HG02763 (cell line): ENCODE measurements at regions not wholly inside any gene's neighbourhood (a gene's known extent, or its start where the extent isn't known, plus 50 kb on each side); places are given as distances from the start of the nearest gene placed in this dataset.

ENCODE experiments used
- ATAC-seq: cut with Tn5 transposase; IDR thresholded peaks from one replicate; pipeline ENCODE4 v1.9.1; 2021; ENCODE audit warnings: mild to moderate bottlenecking, moderate library complexity; ENCODE audit not compliant: unreplicated experiment

DNA sequence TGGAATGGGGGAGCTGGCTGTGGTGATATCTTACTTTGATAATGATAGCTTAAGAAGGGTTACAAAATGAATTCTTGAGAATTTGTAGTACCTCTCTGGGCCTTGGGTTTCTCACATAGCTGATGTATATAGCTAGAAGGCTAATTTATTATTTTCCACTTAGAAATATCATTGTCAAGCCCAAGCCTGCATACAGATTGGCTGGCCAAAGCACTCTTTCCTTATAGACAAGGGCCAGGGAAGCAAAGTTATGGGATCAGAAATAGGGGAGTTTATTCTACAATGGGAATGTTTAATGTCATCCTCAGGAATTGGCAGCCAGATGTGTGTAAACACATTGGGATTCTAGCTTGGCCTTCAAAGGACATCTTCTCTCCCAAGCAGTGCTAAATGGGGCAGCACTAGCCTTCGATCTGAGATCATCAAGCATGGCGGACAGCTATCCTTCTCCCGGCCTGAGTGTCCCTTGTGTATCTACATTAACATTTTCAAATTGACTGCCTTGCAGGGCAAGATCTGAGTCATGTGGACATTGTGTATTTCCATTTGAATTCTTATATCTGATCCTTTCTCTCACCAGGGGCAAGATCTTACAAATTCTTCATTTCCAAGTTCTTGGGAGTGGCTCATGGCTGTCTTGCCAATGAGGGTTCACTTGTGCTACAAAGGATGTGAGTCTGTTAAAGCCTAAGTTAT, 457.2 kb downstream of the ARHGEF28 start:
- ATAC-seq: no peak

DNA sequence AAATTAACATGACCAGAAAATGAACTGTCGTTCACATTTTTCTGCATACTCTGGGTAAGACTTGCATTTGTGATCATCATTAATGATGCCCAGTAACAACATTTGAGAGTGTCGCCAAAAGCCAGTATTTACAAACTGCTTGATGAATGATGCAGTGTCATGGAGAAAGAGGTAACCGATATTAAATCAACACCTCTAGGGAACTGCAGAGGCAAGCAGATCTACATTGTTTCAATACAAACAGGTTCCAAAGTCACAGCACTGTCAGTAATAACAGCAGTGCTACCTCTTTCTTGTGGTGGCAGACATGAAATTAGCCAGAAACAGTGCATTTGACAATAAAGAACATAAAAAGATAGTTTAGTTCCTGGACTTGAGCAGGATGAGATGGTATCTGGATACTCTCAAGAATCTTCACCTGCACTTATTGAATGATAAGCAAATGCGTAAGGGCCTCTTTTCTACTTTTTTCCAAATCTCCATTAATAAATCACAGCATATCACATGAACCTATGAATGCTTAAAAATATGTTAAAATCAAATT, 456.6 kb downstream of the ARHGEF28 start:
- ATAC-seq: no peak

DNA sequence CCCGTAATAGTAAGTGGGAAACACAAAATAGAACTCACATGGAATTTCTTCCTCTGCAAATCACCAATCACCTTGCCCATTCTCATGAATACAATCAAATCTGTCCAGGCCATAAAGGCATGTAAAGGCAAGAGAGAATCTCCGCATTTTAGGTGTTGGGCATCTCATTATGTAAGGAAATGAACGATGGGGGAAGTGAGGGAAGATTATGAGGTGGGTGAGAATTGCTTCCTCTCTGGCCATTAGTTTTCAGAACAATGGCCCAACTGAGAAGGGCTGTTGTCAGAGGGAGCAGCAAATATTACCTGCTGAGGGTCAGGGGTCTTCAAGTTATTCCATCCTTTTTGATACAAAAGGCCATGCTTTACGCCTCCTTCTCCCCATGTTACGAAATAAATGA, 455.1 kb downstream of the ARHGEF28 start:
- ATAC-seq: no peak

- ATAC-seq: no peak
Observed at GRCh38 chr5:74079971-74080556, 454.1 kb downstream of the ARHGEF28 start.

- no peak for ATAC-seq
Observed at GRCh38 chr5:74075501-74076484, 449.8 kb downstream of the ARHGEF28 start.

DNA sequence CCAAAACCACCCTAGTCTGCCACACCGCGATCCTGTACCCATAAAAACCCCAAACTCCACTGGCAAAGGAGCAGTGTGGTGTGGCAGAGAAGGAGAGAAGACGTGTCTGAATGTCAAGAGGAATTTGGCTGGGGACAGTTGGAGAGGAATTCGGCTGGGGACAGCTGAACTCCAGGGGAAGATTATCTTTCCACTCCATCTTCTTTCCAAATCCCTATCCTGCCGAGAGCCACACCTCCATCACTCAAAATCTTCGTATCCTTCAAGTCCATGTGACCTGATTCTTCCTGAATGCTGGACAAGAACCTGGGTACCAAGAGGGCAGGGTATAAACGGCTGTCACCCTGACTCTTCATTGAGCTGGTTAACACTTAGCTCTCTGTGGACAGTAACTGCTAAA, 448.1 kb downstream of the ARHGEF28 start:
- ATAC-seq: no peak

DNA sequence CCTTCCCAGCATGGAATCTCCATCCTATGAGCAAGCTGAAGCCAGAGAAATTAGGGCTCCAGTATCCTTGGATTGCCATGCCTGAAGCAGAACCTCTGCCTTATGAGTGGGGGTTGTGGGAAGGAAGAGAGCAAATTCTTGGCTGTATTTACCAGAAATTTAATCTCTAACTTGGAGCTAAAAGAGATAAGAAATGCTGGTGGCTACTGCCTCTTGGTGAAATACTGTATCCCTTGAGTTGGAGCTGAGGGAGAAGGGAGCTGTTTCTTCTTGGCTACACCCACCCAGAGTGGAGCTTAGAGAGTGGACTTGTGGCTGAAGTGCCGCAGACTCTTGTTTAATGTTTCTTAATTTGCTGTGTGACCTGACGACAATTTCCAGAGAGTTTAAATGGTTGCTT, 447.3 kb downstream of the ARHGEF28 start:
- no peak for ATAC-seq

DNA sequence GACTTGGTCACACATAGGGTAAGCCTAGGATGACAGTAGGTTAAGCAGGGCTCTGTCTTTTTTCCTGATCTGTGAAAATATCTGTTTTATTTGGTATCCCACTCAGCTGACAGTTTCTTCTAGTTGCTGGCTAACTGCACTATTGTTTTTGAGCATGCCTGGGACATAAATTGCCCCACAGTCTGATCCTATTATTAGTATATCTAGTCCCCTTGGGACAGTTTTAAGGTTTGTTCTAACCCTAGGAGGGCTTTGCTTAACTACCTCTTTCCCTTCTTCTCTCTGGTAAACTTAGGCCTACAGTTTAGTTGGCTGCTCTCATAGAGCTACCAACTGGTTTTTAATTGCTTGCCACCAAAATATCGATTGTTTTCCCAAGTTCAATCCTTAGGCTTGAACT, 446.6 kb downstream of the ARHGEF28 start:
- no peak for ATAC-seq

DNA sequence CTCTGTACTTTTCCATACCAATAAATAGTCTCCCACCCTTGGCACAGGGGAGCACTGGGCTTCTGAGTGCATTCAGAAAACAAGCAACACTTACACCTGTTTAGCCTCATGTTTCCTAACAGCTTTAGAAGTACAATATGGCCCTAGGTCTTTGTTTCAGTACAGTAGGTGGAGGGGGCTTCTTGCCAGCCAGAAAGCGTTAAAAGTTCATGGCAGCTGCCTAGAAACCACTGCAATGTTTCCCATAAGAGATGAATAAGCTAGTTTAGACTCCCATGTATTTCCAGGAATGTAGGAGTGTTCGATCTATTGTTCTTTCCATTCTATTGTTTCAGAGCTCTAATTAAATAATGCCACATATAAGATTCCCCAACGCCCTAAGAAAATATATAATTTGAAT, 444.8 kb downstream of the ARHGEF28 start:
- no peak for ATAC-seq

DNA sequence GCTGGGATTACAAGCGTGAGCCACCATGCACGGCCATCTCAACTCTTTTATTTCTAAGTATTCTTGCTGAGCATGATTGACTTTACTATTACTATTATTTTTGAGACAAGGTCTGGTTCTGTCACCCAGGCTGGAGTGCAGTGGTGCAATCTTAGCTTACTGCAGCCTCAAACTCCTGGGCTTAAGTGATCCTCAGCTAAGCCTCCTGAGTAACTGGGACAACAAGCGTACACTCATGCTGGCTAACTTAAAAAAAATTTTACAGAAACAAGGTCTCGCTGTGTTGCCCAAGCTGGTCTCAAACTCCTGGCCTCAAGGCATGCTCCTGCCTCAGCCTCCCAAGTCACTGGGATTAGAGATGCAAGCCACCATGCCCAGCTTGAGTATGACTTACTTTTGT, 443.7 kb downstream of the ARHGEF28 start:
- ATAC-seq: no peak

DNA sequence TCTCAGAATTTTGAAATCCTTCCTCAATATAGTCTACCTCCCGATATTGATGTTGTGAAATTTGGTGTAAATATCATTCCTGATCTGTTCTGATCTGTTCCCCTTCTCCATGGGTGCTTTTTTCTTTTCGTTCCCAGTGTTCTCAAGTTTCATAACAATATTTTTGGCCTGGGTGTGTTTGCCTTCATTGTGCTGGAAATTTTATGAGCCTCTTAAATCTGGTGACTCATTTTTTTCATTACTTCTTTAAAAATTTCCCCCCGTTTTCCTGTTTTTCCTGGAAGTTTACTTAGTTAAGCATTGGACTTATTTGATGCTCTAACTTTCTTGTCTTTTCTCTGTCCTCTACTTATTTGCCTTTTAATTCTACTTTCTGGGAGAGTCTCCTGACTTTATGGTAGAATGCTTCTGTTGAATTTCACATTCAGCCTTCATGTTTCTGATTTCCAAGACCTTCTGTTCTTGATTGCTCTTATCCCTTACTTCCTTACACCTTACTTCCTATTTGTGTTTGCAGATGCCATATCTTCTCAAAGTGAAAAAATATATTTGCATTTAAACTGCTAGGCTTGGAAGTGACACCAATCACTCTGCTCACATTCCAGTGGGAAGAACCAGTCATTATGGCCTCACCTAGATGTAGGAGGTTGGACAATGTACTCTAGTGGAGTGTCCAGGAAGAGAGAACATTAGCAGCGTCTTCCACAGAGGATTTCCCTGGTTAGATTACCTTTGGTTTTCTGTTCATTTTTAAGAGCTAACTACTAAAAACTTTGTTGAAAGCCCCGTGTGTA, 441.9 kb downstream of the ARHGEF28 start:
- ATAC-seq: no peak

- no peak for ATAC-seq
Observed at GRCh38 chr5:74064911-74065310, 438.9 kb downstream of the ARHGEF28 start.

DNA sequence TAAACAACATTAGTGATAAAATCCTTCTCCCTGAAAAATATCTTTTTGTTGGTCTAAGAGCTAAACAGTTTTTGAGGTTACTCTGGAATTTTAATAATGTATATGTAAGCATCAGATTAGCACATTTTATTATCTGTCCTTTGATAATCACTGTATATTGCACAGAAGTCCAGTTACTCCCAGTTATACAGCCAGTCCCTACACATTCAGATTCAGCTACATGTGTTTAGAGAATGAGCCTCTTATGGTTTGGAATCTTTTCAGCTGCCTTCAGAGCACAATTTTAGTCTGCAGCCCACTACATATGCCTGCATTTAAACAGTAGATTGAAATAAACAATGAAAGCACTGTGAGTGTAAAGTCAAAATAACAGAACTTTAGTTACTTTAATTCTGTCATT, 438.2 kb downstream of the ARHGEF28 start:
- no peak for ATAC-seq

DNA sequence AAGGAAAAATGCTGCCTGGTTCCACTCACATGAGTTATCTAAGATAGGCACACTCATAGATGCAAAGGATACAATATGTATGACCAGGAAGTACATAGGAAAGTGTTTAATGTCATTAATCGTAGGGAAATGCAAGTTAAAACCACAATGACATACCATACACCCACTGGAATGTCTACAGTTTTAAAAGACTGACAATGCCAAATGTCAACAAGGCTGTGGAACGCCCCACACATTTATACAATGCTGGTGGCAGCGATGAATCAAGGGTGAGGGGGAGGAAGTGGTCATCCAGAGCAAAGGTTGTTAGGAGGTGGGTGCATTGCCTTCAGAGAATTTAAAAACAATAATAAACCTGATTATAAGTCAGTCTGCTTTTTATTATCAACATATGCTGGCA, 437.8 kb downstream of the ARHGEF28 start:
- no peak for ATAC-seq

GRCh38 chr5:74063346-74063745, 437.4 kb downstream of the ARHGEF28 start:
- ATAC-seq: no peak

DNA sequence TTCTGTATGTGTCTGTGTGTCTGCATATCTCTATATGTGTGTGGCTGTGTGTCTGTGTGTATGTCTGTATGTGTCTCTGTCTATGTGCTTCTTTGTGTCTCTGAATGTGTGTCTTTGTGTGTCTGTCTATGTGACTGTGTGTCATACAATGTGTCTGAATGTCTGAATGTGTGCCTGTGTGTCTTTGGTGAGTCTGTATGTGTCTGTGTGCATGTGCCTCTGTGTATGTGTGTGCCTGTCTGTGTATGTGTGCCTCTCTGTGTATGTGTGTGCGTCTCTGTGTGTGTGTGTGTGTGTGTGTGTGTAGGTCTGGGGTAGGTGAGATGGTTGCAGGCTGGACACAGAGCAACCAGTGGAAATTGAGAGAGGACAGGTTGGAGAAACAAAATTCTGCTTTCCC, 435.3 kb downstream of the ARHGEF28 start:
- no peak for ATAC-seq

GRCh38 chr5:74059706-74060105, 433.7 kb downstream of the ARHGEF28 start:
- no peak for ATAC-seq

- ATAC-seq: no peak
Observed at GRCh38 chr5:74056789-74057164, 430.8 kb downstream of the ARHGEF28 start.

DNA sequence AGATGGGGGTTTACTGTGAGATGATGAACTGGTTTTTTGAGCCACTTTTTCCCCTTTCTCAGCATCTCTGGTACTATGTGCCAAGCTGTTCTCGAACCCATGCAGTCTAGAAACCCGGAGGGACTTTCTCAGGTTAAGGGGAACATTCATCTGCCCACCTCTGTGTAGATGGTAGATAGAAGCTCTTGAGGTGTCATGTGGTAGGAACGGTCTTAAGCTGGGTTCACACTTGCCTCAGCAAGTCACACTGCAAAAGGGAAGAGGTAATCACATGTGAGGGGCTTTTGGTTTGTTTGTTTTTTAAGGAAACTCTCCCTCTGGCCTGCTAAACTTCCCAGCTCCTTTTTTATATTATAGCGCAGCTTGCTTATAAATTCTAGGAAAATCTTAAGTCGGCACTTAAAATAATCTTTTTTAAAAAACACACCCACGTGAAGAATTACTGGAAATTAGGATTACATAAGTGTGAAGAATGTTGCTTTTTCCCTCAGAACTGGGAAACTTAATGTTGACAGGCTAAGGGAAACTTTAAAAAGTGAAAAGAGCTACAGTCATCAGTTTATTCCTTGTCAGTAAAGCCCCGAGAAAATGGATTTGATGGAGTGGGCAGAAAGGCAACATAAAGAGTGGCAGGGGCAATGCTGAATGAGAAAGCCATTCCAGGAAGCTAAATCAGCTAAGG, 430.3 kb downstream of the ARHGEF28 start:
- no peak for ATAC-seq

DNA sequence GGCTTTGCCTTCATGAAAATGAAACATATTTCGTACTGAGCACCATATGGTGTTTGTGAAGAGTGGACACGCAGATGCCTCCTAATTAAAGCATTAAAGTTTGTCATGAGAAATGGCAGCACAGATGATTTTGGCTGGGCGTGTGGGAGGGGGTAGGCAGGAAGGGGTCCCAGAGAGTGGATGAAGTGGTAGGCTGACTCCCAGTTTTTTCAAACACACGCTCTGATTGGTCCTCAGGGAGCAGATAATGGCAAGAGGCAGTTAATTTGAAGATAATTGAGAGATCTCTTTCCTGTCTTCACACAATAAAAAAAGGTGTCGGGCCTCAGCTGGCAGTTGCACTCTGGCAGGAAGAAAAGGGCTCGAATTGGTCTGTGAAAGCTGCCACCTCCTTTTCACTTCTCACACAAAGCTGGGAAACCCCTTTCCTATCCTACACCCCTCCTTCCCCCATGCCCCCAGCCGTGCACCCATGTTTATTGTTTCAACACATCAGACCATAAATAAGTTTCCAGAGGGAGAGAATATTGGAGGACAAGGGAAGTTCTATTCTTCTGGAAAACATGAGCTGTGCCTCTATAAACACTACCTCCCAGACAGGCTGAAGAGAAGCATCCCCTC, 429.6 kb downstream of the ARHGEF28 start:
- ATAC-seq: no peak
